Body of pancreas (tissue), 4 donors: ENCODE measurements at regions not wholly inside any gene's neighbourhood (a gene's known extent, or its start where the extent isn't known, plus 50 kb on each side); places are given as distances from the start of the nearest gene placed in this dataset.

Experiments used
- CTCF ChIP-seq, 7 experiments: fragments of 450-650 bp in 4 of 7; fragments of 200-600 bp in 3 of 7; sonication (generic) in 3 of 7; IDR thresholded peaks; one replicate each; pipeline ENCODE4 v1.5.1; 2016 to 2019; ENCODE audit warnings: antibody characterized with exemption in 7 of 7
- POLR2A ChIP-seq, 3 donors: fragments of 450-650 bp; IDR thresholded peaks; one replicate each; pipeline ENCODE4 v1.6.1; 2016; ENCODE audit warnings: antibody characterized with exemption in 3 of 3, mild to moderate bottlenecking in 2 of 3

- no peak for TF ChIP-seq CTCF (IDR thresholded peaks at IDR 0.05)
- no peak for TF ChIP-seq POLR2A (IDR thresholded peaks at IDR 0.05)
Measured at GRCh38 chr5:88480801-88481499, 212.3 kb upstream of the TMEM161B start.
